CD14-positive monocyte (primary cell): ENCODE measurements at regions not wholly inside any gene's neighbourhood (a gene's known extent, or its start where the extent isn't known, plus 50 kb on each side); places are given as distances from the start of the nearest gene placed in this dataset.

Experiments used
- DNase-seq, 3 donors: peaks; one replicate each; pipeline ENCODE4 v3.0.0-alpha.2; 2011 to 2022
- H2AFZ ChIP-seq: 2 replicates; pipeline ENCODE4 v1.6.0; 2012; ENCODE audit warnings: mild to moderate bottlenecking, low read depth, low read length, inconsistent platforms; ENCODE audit not compliant: insufficient read depth, poor library complexity, severe bottlenecking
- H3K27ac ChIP-seq, 2 donors: 1 replicate in 1 of 2; 2 replicates in 1 of 2; pipeline ENCODE4 v1.5.1; 2012 to 2013; ENCODE audit warnings: low read length in 2 of 2, control low read depth in 1 of 2, inconsistent platforms in 1 of 2, low read depth in 1 of 2, mild to moderate bottlenecking in 1 of 2
- H3K27me3 ChIP-seq, 2 donors: one replicate each; pipeline versions ENCODE4 v1.6.0 to v1.6.1; 2011 to 2013; ENCODE audit warnings: low read length in 2 of 2; ENCODE audit not compliant: control insufficient read depth in 2 of 2, insufficient read depth in 2 of 2
- H3K36me3 ChIP-seq, 2 donors: replicated peaks in 1 of 2; 1 replicate in 1 of 2; 2 replicates in 1 of 2; pipeline versions ENCODE4 v1.5.1 to v1.6.1; 2012 to 2013; ENCODE audit warnings: low read length in 2 of 2, control low read depth in 1 of 2, inconsistent platforms in 1 of 2, mild to moderate bottlenecking in 1 of 2; ENCODE audit not compliant: insufficient read depth in 2 of 2, control insufficient read depth in 1 of 2
- H3K4me1 ChIP-seq, 2 donors: 1 replicate in 1 of 2; 2 replicates in 1 of 2; pipeline versions ENCODE4 v1.5.1 to v1.6.1; 2012 to 2013; ENCODE audit warnings: low read length in 2 of 2, control low read depth in 1 of 2, inconsistent platforms in 1 of 2, mild to moderate bottlenecking in 1 of 2, moderate library complexity in 1 of 2; ENCODE audit not compliant: insufficient read depth in 2 of 2, control insufficient read depth in 1 of 2
- H3K4me2 ChIP-seq: replicated peaks from 2 replicates; pipeline ENCODE3; 2012; ENCODE audit warnings: low read length, moderate library complexity, mild to moderate bottlenecking; ENCODE audit not compliant: poor library complexity, severe bottlenecking; ENCODE audit errors: extremely low read depth
- H3K4me3 ChIP-seq, 3 experiments: fragments of 200-600 bp in 1 of 3; sonication (generic) in 1 of 3; replicated peaks in 1 of 3; 1 replicate in 2 of 3; 2 replicates in 1 of 3; pipeline ENCODE4 v1.5.1; 2011 to 2013; ENCODE audit warnings: low read length in 3 of 3, mild to moderate bottlenecking in 3 of 3, control low read depth in 2 of 3, low read depth in 2 of 3, inconsistent platforms in 1 of 3, moderate library complexity in 1 of 3
- H3K79me2 ChIP-seq: 2 replicates; pipeline ENCODE4 v1.6.0; 2012; ENCODE audit warnings: mild to moderate bottlenecking, control low read depth, inconsistent platforms, low read length, moderate library complexity; ENCODE audit not compliant: insufficient read depth
- H3K9ac ChIP-seq: 2 replicates; pipeline ENCODE4 v1.6.0; 2017; ENCODE audit warnings: low read length, mild to moderate bottlenecking; ENCODE audit not compliant: insufficient read depth, poor library complexity, severe bottlenecking
- H3K9me3 ChIP-seq, 2 donors: replicated peaks in 1 of 2; 1 replicate in 1 of 2; 2 replicates in 1 of 2; pipeline versions ENCODE4 v1.5.1 to v1.6.1; 2012 to 2013; ENCODE audit warnings: low read length in 2 of 2, control low read depth in 1 of 2; ENCODE audit not compliant: control insufficient read depth in 1 of 2, insufficient read depth in 1 of 2
- H4K20me1 ChIP-seq: 2 replicates; pipeline ENCODE4 v1.6.0; 2012; ENCODE audit warnings: mild to moderate bottlenecking, low read length, control low read depth, moderate library complexity; ENCODE audit not compliant: insufficient read depth
- H3K27ac Mint-ChIP-seq, 7 donors: one replicate each; pipeline ENCODE4 v1.8.0; 2020; ENCODE audit warnings: mild to moderate bottlenecking in 7 of 7, mixed read lengths in 7 of 7, moderate library complexity in 6 of 7, inconsistent platforms in 2 of 7
- H3K27me3 Mint-ChIP-seq, 3 donors: one replicate each; pipeline ENCODE4 v1.8.0; 2021 to 2022; ENCODE audit warnings: low read depth in 3 of 3, mild to moderate bottlenecking in 3 of 3, mixed read lengths in 3 of 3, moderate library complexity in 3 of 3, inconsistent platforms in 1 of 3
- H3K36me3 Mint-ChIP-seq, 2 donors: one replicate each; pipeline ENCODE4 v1.8.0; 2020; ENCODE audit warnings: mixed read lengths in 2 of 2, inconsistent platforms in 1 of 2, mild to moderate bottlenecking in 1 of 2
- H3K4me1 Mint-ChIP-seq: one replicate; pipeline ENCODE4 v1.8.0; 2020; ENCODE audit warnings: mild to moderate bottlenecking, mixed read lengths
- H3K4me3 Mint-ChIP-seq, 2 donors: one replicate each; pipeline ENCODE4 v1.8.0; 2020; ENCODE audit warnings: mild to moderate bottlenecking in 2 of 2, mixed read lengths in 2 of 2, moderate library complexity in 1 of 2
- H3K9me3 Mint-ChIP-seq, 7 donors: one replicate each; pipeline ENCODE4 v1.8.0; 2020 to 2022; ENCODE audit warnings: mixed read lengths in 7 of 7, mild to moderate bottlenecking in 6 of 7, moderate library complexity in 6 of 7, inconsistent platforms in 2 of 7
- WGBS: methylation state at CpG from one replicate; pipeline ENCODE4 v1.1.5; 2013; ENCODE audit warnings: missing lambda C conversion rate; ENCODE audit not compliant: insufficient coverage; 5-methylcytosine and 5-hydroxymethylcytosine counted together
- intact Hi-C, 2 donors: fragments of 100-400 bp; cut with micrococcal nuclease; formaldehyde crosslinking; loops; one replicate each; pipeline versions ENCODE4 v1.15.0 to v1.15.1; 2023
- TF ChIP-seq, protein P1 (sequence below): fragments of 200-600 bp; IDR thresholded peaks from one replicate; pipeline ENCODE4 v1.8.0; 2022; ENCODE audit warnings: antibody characterized with exemption, mild to moderate bottlenecking

DNA sequence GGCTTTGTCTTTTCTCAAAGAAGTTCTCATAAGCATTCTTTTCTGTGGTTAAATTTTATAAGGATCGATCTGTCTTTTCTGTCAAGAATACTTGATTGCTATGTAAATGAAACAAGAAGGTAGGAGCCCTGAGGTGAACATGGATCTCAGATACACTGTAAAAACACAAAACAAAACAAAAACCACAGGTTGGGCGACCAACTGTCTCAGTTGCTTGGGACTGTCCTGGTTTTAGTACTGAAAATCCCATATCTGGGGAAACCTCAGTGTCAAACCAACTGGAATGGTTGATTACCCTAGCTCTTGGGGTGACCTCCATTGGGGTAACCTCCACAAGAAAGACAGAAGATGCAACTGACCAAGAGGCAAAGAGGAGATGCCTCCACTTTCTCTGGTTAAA lies 55.8 kb upstream of the TMEM178A start:
- Mint-ChIP-seq H3K27me3 (no peaks in the 10 kb centered on the region), H3K36me3 (no peaks in the 10 kb centered on the region), H3K4me1 (peaks cover 11% of the 10 kb centered on the region), H3K4me3 (no peak overlapping the region), H3K9me3 (no peaks in the 10 kb centered on the region), H3K27ac (no peak overlapping the region)
- Histone ChIP-seq H3K4me2 (no peak overlapping the region), H3K36me3 (no peaks in the 10 kb centered on the region), H3K9ac (no peak overlapping the region), H3K4me1 (no peaks in the 10 kb centered on the region), H3K27me3 (no peaks in the 10 kb centered on the region), H2AFZ (no peak overlapping the region), H3K9me3 (no peaks in the 10 kb centered on the region), H3K27ac (no peak overlapping the region), H4K20me1 (no peaks in the 10 kb centered on the region), H3K4me3 (no peak overlapping the region), H3K79me2 (no peaks in the 10 kb centered on the region)
- DNase-seq: no peak
- 67% methylated on average over 1 of the region's 2 CpGs for WGBS
- intact Hi-C loops: no loop called here
- TF ChIP-seq, protein P1, sequence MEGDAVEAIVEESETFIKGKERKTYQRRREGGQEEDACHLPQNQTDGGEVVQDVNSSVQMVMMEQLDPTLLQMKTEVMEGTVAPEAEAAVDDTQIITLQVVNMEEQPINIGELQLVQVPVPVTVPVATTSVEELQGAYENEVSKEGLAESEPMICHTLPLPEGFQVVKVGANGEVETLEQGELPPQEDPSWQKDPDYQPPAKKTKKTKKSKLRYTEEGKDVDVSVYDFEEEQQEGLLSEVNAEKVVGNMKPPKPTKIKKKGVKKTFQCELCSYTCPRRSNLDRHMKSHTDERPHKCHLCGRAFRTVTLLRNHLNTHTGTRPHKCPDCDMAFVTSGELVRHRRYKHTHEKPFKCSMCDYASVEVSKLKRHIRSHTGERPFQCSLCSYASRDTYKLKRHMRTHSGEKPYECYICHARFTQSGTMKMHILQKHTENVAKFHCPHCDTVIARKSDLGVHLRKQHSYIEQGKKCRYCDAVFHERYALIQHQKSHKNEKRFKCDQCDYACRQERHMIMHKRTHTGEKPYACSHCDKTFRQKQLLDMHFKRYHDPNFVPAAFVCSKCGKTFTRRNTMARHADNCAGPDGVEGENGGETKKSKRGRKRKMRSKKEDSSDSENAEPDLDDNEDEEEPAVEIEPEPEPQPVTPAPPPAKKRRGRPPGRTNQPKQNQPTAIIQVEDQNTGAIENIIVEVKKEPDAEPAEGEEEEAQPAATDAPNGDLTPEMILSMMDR: no peak

DNA sequence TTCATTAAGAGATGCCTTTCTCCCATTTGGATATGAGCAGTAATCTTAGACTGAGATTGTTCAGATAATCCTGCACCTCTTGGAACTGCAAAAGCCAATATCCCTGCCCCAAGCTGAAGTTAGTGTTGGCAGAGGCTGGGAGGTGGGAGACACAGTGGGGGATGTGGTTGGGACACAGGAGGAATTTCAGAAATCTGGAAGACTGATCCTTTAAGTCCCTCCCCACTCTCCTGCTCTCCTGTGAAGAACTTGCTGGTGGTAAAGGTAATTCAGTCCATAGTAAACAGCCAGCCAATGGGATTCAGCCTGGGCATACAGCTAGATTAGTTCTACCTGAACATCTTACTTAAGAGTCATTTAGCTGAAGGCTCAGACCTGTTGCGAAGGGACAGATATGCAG lies 50.0 kb upstream of the TMEM178A start:
- Histone ChIP-seq H3K79me2 (no peaks in the 10 kb centered on the region), H3K4me3 (no peak overlapping the region), H3K9me3 (no peaks in the 10 kb centered on the region), H3K27me3 (no peaks in the 10 kb centered on the region), H3K4me2 (no peak overlapping the region), H2AFZ (no peak overlapping the region), H3K4me1 (peaks cover 17 to 22% of the 10 kb centered on the region in 2 donors), H3K27ac (no peak overlapping the region), H3K36me3 (no peaks in the 10 kb centered on the region), H4K20me1 (no peaks in the 10 kb centered on the region), H3K9ac (no peak overlapping the region)
- intact Hi-C loops: no loop called here
- H3K27me3 Mint-ChIP-seq: no peaks in the 10 kb centered on the region
- H3K4me3 Mint-ChIP-seq: no peak overlapping the region
- no peak for DNase-seq
- TF ChIP-seq, protein P1: no peak
- no peaks in the 10 kb centered on the region for H3K36me3 Mint-ChIP-seq
- peaks cover 0 to 3% (median 0%) of the 10 kb centered on the region in 7 donors for H3K9me3 Mint-ChIP-seq
- no peak overlapping the region for H3K27ac Mint-ChIP-seq
- H3K4me1 Mint-ChIP-seq: peaks cover 24% of the 10 kb centered on the region
- 50% methylated on average over 1 of the region's 1 CpG for WGBS
